Lower leg skin (tissue), 4 donors: ENCODE measurements at regions not wholly inside any gene's neighbourhood (a gene's known extent, or its start where the extent isn't known, plus 50 kb on each side); places are given as distances from the start of the nearest gene placed in this dataset.

Experiments
- DNase-seq, 2 donors: peaks; one replicate each; pipeline ENCODE4 v3.0.0-alpha.2; 2019; ENCODE audit warnings: low spot score in 2 of 2
- H3K4me3 ChIP-seq: fragments of 200-600 bp; sonication (generic); 2 replicates; pipeline ENCODE4 v1.5.1; 2017; ENCODE audit warnings: mild to moderate bottlenecking, low read depth; ENCODE audit not compliant: poor library complexity, severe bottlenecking
- CTCF ChIP-seq, 3 donors: fragments of 450-650 bp; IDR thresholded peaks; one replicate each; pipeline ENCODE4 v1.5.1; 2016; ENCODE audit warnings: antibody characterized with exemption in 3 of 3, mild to moderate bottlenecking in 3 of 3, moderate library complexity in 2 of 3
- POLR2A ChIP-seq, 2 donors: fragments of 450-650 bp; IDR thresholded peaks; one replicate each; pipeline ENCODE4 v1.6.1; 2016 to 2017; ENCODE audit warnings: antibody characterized with exemption in 2 of 2, mild to moderate bottlenecking in 1 of 2, moderate library complexity in 1 of 2
- WGBS, 2 donors: methylation state at CpG; one replicate each; pipeline ENCODE4 v1.1.5; 2018; 5-methylcytosine and 5-hydroxymethylcytosine counted together
- intact Hi-C: fragments of 100-400 bp; cut with DNase I; formaldehyde crosslinking; loops from one replicate; pipeline ENCODE4 v1.15.0; 2023; ENCODE audit warnings: low total_unique reads

GRCh38 chr5:56534102-56534829, 281.1 kb upstream of the MAP3K1 start:
- 54 to 57% methylated on average over 6 of the region's 6 CpGs for WGBS, 2 donors
- TF ChIP-seq POLR2A (IDR thresholded peaks at IDR 0.05) = no peak
- TF ChIP-seq CTCF (IDR thresholded peaks at IDR 0.05) = no peak
- no peak for DNase-seq

GRCh38 chr5:56532466-56532865, 282.9 kb upstream of the MAP3K1 start:
- 55 to 79% methylated on average over 3 of the region's 3 CpGs for WGBS, 2 donors
- no peak for DNase-seq

More at GRCh38 chr5:56534102-56534829, 281.1 kb upstream of the MAP3K1 start:
- no peak overlapping the region for H3K4me3 ChIP-seq
- intact Hi-C loops = no loop called here

GRCh38 chr5:56530626-56531138, 284.7 kb upstream of the MAP3K1 start:
- intact Hi-C loops = no loop called here
- H3K4me3 ChIP-seq = no peak overlapping the region
- WGBS, 2 donors = 88 to 89% methylated on average over 2 of the region's 2 CpGs
- no peak for TF ChIP-seq CTCF (IDR thresholded peaks at IDR 0.05)
- no peak for TF ChIP-seq POLR2A (IDR thresholded peaks at IDR 0.05)
- DNase-seq = no peak

More at GRCh38 chr5:56532466-56532865, 282.9 kb upstream of the MAP3K1 start:
- H3K4me3 ChIP-seq = no peak overlapping the region
- TF ChIP-seq CTCF (IDR thresholded peaks at IDR 0.05) (no peak), POLR2A (IDR thresholded peaks at IDR 0.05) (no peak)
- intact Hi-C loops = no loop called here

GRCh38 chr5:56529666-56530430, 285.5 kb upstream of the MAP3K1 start:
- TF ChIP-seq POLR2A (IDR thresholded peaks at IDR 0.05) = no peak
- no peak for TF ChIP-seq CTCF (IDR thresholded peaks at IDR 0.05)
- DNase-seq = no peak
- H3K4me3 ChIP-seq = no peak overlapping the region
- WGBS, 2 donors = 78% methylated on average over 16 of the region's 16 CpGs
- intact Hi-C loops = no loop called here

- intact Hi-C loops = no loop called here
- no peak for DNase-seq
- no peak overlapping the region for H3K4me3 ChIP-seq
- TF ChIP-seq POLR2A (IDR thresholded peaks at IDR 0.05) (no peak), CTCF (IDR thresholded peaks at IDR 0.05) (no peak)
- 46 to 68% methylated on average over 4 of the region's 4 CpGs for WGBS, 2 donors
These were observed 288.2 kb upstream of the MAP3K1 start for GRCh38 chr5:56527174-56527573.
